Neural crest cell (in vitro differentiated cells): ENCODE measurements at regions not wholly inside any gene's neighbourhood (a gene's known extent, or its start where the extent isn't known, plus 50 kb on each side); places are given as distances from the start of the nearest gene placed in this dataset.

Source experiments
- DNase-seq: peaks from one replicate; pipeline ENCODE4 v3.0.0; 2021; ENCODE audit warnings: low read depth, mixed read lengths, low spot score
- H3K27ac Mint-ChIP-seq: one replicate; pipeline ENCODE4 v1.8.0; 2021; ENCODE audit warnings: mild to moderate bottlenecking, mixed read lengths; ENCODE audit not compliant: unreplicated experiment
- H3K27me3 Mint-ChIP-seq: 2 replicates; pipeline ENCODE4 v1.8.0; 2021; ENCODE audit warnings: low read depth, mild to moderate bottlenecking, mixed read lengths
- H3K36me3 Mint-ChIP-seq: 2 replicates; pipeline ENCODE4 v1.8.0; 2021; ENCODE audit warnings: low read depth, mild to moderate bottlenecking, mixed read lengths
- H3K4me1 Mint-ChIP-seq: 2 replicates; pipeline ENCODE4 v1.8.0; 2021; ENCODE audit warnings: mixed read lengths
- H3K4me3 Mint-ChIP-seq: one replicate; pipeline ENCODE4 v1.8.0; 2021; ENCODE audit warnings: mild to moderate bottlenecking, mixed read lengths
- H3K9me3 Mint-ChIP-seq: 2 replicates; pipeline ENCODE4 v1.8.0; 2021; ENCODE audit warnings: mixed read lengths
- CTCF ChIP-seq: fragments of 200-600 bp; sonication (generic); conservative IDR thresholded peaks from 2 replicates; pipeline ENCODE4 v1.5.0; 2021; ENCODE audit warnings: antibody characterized with exemption, mild to moderate bottlenecking

GRCh38 chr2:161029321-161029720, 130.9 kb upstream of the TANK start:
- Mint-ChIP-seq H3K4me1 (no peaks in the 10 kb centered on the region), H3K36me3 (no peaks in the 10 kb centered on the region), H3K9me3 (peaks cover 7% of the 10 kb centered on the region), H3K27me3 (peaks cover 3% of the 10 kb centered on the region), H3K27ac (no peak overlapping the region), H3K4me3 (no peak overlapping the region)
- no peak for TF ChIP-seq CTCF
- DNase-seq = no peak

- Mint-ChIP-seq H3K4me1 (no peaks in the 10 kb centered on the region), H3K27ac (no peak overlapping the region), H3K27me3 (no peaks in the 10 kb centered on the region), H3K4me3 (no peak overlapping the region), H3K9me3 (peaks cover 8% of the 10 kb centered on the region), H3K36me3 (no peaks in the 10 kb centered on the region)
- no peak for DNase-seq
- no peak for TF ChIP-seq CTCF
These were observed 129.8 kb upstream of the TANK start for GRCh38 chr2:161030260-161031063.

- Mint-ChIP-seq H3K36me3 (no peaks in the 10 kb centered on the region), H3K27ac (no peak overlapping the region), H3K4me1 (no peaks in the 10 kb centered on the region), H3K4me3 (no peak overlapping the region), H3K27me3 (no peaks in the 10 kb centered on the region), H3K9me3 (peaks cover 11% of the 10 kb centered on the region)
- no peak for DNase-seq
- TF ChIP-seq CTCF = no peak
These were observed 128.7 kb upstream of the TANK start for GRCh38 chr2:161031511-161031910.

- Mint-ChIP-seq H3K4me1 (no peaks in the 10 kb centered on the region), H3K27ac (no peak overlapping the region), H3K4me3 (no peak overlapping the region), H3K36me3 (no peaks in the 10 kb centered on the region), H3K27me3 (no peaks in the 10 kb centered on the region), H3K9me3 (peaks cover 11% of the 10 kb centered on the region)
- no peak for DNase-seq
- no peak for TF ChIP-seq CTCF
These were observed 127.6 kb upstream of the TANK start for GRCh38 chr2:161032635-161033034.

- Mint-ChIP-seq H3K27ac (no peak overlapping the region), H3K9me3 (peaks cover 11% of the 10 kb centered on the region), H3K4me3 (no peak overlapping the region), H3K4me1 (no peaks in the 10 kb centered on the region), H3K27me3 (no peaks in the 10 kb centered on the region), H3K36me3 (no peaks in the 10 kb centered on the region)
- DNase-seq = no peak
- no peak for TF ChIP-seq CTCF
These were observed 127.1 kb upstream of the TANK start for GRCh38 chr2:161033059-161033660.
